GM19023 (cell line): ENCODE measurements at regions not wholly inside any gene's neighbourhood (a gene's known extent, or its start where the extent isn't known, plus 50 kb on each side); places are given as distances from the start of the nearest gene placed in this dataset.
"Not testable (repeated sequence)": the region's sequence is repeated elsewhere in the genome, so short reads cannot be mapped to it uniquely, and the experiment has no call there.

Source experiments
- ATAC-seq: cut with Tn5 transposase; IDR thresholded peaks from one replicate; pipeline ENCODE4 v1.9.1; 2021; ENCODE audit warnings: mild to moderate bottlenecking, moderate library complexity; ENCODE audit not compliant: unreplicated experiment

DNA sequence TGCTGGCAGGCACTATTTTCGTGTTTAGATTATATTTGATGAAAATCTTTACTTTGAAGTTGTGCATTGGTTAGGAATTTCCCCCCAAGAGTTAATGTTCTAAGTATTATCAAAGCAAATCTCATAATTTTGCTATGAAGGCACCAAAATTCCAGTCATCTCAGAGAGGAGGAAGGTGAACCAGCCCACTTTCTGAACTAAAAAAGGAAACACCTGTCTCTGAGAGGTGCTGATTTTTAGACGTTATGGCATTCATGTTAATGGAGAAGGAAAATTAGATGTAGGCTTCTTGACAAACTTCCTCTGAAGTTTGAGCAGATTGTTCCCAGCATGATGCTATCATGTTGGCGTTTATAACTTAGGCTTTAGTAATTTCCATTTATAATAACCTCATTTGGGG, 432.9 kb upstream of the ACTBL2 start:
- ATAC-seq = no peak

DNA sequence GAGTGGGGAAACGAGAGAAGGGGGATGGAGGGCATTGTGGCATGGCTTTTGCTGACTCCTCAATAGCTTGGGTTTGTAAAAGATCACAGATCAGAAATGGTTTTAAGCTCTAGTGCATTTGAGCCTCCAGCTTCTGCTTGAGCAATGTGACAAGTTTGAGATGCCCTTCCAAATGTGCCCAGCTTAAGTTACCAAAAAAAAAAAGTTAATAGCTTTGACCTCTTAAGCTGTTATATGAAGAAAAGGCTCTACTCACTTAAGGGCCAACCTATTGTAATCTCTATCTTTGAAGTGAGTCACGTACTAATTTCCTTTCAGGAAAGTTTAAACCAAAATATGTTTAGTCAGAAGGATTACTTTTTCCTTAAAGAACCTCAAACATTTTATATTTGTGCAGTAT, 428.8 kb upstream of the ACTBL2 start:
- ATAC-seq = no peak

DNA sequence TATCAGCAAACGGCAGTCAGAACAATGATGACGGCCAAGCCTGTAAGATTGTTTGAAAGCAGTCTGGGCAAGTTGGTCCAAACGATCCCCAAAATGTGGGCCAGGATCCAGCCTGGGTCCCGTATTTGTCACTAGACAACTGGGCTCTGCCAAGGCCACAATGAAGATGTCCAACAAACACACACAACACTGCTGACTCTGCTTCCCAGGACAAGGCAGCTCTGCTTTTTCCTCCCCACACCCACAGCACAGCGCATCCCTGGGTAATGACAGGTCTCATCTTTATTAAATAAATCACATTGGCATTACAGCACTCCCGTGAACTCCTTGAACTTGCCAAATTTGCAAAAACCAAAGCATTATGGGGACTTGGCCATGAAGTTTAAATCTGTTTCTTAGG, 424.1 kb upstream of the ACTBL2 start:
- ATAC-seq = no peak

DNA sequence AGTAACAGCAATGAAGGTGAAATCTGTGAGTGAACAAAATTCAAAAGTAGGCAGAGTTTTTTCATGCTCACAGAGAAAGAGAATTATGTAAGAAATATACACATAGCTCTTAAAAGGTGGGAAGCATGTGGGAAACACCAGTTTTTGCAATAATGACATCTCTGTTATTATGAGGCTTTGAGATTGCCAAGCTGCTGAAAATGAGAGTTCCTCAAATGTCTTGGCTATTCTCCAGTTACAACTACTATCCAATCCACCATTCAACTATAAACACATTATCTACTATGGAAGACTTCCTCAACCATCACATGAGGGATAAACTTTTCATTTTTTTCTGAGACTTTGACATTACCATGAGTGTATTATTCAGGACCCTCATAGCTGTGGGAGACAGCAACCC, 420.8 kb upstream of the ACTBL2 start:
- ATAC-seq = no peak

DNA sequence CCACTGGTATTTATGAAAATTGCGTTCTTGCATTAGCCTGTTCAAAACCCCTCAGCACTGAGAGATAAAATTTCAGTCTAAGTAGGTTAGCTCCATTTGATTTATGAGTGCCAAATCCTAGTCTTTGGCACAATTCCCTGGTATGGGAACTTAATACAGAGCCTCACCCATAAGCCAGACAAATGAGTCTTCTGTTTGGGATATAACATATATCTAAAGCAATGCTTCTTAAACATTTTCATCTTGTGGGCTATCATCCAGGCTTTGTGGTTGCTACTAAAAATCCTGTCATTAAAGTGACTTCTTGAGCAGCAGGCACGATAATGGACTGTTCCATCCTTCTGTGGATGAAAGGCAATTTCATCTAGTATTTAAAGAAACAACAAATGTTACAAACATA, 419.5 kb upstream of the ACTBL2 start:
- ATAC-seq = no peak

DNA sequence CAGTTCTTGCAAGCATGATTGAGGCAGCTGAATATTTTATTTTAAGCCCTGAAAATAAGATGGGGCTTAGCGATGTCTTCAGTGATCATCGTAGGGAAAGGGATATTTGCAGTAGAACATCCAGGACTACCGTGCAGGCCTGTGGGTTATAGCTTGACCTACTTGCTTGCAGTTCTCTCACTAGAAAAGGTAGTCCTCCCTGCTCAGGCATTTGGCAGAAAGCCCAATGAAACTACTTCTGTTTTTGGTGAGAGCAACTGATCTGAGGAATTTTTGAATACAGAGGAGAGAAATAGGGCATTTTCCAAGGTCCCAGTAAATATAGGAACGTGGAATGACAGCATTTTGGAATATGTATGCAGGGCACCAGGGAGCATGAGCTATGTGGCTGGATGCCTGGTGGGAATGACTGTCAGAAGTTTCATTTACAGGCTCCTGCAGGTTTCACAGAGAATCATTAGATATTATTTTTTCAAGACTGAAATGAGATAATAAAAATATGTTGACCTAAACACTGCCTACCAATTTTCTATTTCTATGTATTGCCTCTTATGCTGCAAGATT, 417.9 kb upstream of the ACTBL2 start:
- ATAC-seq = no peak

DNA sequence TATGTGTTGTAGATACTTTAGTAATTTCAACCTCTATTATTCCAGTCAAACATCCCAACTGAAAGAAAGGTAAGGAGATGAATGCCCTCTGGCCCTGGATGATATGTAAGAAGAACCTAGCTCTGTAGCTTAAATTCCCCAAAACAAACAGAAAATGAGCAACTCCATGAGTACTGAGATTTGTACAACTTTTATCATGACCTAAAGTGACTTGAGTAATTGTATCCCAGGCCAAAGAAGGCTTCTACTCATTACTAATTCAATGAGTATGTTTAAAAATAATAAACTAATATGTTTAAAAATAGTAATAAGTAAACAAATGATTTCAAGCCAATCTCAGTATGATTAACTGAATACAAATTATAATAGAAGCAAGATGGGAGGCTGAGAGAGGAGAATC, 414.0 kb upstream of the ACTBL2 start:
- no peak for ATAC-seq

DNA sequence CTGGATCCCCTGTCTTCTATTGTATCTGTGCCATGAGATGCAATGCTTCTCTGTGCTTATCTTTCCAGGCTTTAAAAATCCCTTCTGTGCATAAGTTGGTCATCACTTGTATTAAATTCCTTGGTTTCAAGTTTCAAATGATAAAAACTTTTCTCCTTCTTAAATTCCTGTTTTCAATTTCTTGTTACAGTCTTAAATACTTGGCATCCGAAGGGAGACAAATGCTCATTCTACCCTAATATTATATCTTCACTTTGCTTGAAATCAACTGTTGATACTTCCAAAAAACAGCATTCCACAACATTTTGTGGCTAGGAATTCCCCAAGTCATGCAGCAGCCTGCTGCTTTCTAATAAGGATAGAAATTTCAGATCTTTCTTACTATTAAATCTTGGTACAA, 413.2 kb upstream of the ACTBL2 start:
- ATAC-seq = no peak

DNA sequence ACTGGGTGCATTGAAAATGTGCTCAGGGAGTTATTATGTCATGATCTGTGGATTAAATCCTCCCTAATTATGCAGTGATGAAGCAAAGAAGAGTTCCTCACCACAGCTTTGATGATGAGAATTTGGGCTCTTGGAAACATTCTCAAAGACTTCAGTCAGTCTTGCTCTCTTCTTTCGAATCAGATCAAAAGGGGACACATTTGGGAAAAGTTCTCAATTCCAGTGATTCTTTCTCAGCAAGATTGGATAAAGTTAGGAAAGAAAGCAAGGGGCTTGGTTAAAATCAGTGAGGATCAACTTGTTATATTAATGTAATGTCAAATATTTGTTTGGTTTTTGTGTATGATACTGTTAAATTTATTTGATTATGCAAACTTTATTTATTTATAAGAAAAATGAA, 411.3 kb upstream of the ACTBL2 start:
- no peak for ATAC-seq

DNA sequence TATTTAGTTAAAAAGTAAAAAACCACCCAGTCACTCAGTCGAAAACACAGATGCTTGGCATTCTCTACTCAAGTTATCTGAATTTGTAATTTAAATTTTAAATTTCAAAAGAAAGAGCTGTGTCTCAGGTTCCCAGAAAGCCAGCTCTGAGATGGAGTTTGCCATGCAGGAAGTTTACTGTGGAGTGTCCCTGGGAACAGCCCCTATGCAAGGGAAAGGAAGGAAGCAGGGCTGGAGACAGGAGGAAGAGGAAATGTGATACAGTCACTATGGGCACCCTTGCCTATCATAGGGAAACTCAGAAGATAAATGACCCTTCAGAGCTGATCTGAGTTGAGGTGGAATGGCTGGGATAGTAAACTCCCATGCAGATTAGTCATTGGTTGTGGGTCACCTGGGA, 408.8 kb upstream of the ACTBL2 start:
- no peak for ATAC-seq

DNA sequence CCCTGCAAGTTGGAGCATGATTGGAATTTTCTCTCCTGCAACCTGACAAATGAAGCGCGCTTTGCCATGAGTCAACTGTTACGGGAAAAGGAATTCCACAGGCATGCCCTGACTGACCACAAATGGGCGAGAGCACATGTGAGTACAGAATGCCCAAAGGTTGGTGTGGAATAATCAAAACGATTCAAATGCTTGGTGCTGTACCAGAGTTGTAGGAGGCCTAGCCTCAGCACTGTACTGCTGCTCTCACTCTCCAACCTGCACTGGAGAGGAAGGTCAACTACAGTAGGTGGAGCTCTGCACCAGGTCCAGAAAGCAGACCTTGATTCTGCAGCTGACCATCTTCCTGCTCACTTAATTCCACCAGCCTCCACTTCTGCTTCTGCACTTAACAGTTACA, 406.9 kb upstream of the ACTBL2 start:
- ATAC-seq = no peak

DNA sequence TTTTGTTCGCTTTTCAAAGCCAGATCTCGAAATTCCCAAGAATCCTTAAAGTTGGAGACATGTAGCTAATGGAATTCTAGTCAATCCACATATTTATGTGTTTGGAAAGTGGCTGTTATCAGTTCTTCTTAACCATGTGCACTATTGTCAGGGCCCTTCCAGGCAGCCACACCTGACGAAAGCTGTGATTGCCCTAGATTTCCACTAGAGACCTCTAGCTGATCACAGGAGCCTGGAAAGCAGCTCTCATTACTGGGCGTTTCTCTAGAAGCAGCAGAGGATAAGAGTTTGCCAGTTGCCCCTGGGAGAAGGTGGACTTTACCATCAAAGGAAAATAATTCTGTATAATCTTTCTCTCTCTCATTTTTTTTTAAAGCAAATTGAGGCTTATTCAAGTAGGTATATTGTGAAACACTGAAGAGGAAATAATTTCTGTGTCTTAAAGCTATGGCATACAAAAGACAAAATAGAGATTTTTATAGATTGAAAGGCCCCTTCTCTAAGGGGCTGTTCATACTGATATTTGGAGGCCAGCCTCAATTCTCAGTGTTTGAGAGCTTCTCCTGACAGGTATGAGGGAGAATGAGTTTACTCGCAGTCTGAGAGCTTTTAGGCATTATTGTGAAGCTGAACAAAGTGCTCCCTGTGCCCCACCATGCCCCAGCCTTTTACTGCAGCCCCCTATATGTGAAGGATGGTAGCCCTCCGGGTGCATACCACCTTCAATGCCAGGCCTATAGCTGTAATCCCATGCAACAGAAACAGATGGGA, 405.4 kb upstream of the ACTBL2 start:
- ATAC-seq = no peak

DNA sequence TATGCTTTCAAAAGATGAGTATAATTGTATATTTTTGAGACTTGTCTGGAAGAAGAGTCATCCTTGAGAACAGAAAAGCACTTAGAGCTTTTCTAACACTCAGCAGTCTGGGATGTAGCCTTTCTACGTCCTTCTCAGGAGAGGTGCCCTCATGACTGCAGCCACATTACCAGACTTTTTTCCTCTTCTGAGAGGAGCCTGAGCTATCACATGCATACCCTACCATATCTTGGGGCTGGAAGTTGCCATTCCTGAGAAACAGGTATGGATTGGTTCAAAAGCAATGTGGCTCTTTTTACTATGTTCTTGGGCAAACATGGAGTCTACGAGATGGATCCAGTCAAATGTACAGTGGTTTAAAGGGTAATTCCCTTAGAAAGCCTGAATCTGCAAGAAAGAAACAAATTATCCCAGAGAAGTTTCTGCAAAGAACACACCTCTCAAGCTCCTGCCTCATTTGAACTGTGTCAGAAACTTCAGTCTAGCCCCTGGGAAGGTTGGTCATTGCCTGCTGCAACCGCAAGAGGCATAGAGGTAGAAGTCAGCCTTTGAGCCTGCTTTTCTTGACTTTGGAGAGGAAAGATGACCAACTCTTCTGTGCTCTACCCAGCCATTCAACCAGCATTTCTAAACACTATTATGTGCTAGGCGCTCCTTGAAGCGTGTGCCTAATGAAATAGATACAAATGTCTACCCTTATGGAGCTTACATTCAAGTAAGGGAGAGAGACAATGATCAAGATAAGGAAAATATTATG, 401.9 kb upstream of the ACTBL2 start:
- ATAC-seq = no peak

DNA sequence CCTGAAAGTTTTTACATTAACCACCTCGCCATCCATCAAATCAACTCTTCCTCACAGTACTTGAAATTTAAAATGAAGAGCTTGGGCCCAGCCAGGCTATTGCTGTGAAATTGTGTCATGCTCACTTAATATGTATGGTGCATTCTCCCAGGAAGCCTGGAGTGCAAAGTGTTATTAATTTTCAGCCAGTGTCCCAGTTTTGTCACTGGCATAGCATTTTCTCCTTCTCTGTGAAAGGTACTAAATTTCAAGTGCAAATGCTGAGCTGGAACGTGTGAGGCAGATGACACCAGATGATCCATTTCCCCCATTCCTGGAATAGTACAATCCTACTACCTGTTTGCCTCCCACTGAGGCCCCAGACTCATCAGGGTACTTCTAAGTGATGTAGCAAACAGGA, 397.6 kb upstream of the ACTBL2 start:
- no peak for ATAC-seq

DNA sequence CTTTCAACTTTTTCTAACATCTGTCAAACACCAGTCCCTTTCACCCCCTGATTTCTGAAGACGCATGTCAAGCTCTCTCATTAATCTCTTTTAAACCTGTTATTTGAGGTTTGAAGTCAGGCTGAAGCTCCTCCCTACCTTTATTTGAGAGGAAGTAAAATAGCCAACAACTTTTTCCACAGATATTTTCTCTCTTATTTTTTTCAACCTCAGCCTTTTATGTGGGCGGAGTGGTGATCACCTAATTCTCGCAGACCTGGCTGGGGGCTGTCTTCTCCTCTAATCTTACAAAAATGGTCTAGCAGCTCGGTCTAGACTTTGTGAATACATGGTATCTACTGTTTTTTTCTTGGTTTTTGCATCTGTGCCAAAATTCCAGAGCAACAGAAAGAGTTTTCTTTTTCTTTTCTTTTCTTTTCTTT, 395.7 kb upstream of the ACTBL2 start:
- no peak for ATAC-seq

DNA sequence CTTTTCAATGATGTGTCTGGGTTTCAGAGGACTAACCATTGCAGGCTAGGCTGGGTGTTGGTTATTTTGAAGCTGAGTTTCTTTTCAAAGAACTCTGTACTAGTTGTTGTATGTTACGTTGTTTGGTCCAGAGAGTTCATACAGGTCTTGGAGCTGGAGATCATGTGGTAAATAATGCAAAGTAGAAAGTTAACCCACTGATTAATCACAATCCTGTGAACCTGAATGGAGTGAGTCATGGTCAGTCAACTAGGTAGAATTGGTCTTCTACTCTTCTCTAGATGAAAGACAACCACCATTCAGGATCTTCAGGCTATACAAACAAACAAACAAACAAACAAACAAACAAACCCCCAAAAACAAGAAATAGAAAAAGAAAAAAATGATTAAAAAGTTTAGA, 388.9 kb upstream of the ACTBL2 start:
- no peak for ATAC-seq

DNA sequence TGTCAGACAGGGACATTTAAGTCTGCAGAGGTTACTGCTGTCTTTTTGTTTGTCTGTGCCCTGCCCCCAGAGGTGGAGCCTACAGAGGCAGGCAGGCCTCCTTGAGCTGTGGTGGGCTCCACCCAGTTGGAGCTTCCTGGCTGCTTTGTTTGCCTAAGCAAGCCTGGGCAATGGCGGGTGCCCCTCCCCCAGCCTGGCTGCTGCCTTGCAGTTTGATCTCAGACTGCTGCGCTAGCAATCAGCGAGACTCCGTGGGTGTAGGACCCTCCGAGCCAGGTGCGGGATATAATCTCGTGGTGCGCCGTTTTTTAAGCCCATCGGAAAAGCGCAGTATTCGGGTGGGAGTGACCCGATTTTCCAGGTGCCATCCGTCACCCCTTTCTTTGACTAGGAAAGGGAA, 387.7 kb upstream of the ACTBL2 start:
- ATAC-seq = not testable (repeated sequence)

DNA sequence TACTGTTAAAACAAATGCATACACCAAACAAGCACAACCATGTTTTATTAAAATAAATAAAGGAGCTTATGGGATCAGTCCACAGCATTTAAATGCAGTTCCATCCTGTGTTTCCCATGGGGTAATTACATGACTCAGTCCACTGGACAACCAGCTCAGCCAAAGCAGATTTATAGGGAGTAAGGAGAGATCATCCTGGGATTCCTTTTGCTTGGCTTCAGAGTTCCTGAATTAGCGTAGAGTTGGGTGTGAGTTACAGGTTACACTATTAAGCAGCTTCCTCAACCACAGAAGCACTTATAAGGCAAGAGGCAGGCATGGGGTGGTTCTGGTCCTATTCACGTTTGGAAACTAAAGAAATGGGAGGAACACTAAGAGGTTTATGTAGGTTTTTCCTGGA, 381.1 kb upstream of the ACTBL2 start:
- no peak for ATAC-seq

DNA sequence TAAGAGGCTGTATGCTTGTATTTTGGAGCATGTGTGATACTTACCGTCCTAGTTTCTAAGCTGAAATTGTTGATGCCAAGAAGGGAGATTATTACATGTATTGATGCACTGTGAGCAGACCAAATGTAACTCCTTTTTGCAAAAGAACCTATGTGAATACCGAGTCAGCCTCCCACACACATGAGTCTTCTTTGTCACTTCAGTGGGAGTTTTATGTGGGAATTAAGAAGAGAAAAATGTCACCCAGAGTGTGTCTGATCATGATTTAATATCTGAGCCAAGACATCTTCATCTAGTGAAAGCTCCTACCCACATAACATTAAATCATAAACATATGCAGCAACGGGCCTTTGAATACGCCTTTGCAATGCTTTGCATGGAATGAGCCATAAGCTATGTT, 380.3 kb upstream of the ACTBL2 start:
- ATAC-seq = no peak

DNA sequence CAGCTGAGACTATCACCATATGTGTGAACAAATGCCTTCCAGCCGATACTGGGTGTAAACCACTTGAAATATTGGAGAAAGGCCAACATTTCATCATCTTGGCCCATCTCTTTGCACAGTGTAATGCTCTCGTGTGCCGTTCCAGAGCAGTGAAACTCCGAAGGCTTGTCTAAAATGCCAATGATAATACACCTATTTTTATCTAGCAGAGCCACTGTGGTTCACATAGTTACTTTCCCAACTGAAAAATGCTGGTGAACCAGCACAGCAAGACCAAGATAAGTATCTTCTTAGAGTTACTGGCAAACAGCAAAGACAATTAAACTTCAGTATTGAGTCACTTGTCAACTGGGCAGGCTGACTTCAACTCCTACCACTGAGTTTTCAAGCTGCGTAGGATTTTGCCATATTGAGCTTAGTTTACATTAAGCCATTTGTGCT, 379.9 kb upstream of the ACTBL2 start:
- no peak for ATAC-seq

DNA sequence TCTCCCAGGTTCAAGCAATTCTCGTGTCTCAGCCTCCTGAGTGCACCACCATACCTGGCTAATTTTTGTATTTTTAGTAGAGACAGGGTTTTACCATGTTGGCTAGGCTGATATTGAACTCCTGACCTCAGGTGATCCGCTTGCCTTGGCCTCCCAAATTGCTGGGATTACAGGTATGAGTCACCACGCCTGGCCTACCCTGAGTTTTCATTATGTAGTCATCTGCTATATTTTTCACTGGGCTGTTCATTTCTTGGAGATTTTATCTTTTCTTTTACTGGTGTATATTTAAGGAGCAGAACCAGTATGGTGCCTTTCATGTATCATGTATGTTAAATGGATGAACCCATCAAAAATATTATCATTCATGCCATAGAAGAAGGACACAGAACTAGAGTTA, 377.0 kb upstream of the ACTBL2 start:
- ATAC-seq = no peak

DNA sequence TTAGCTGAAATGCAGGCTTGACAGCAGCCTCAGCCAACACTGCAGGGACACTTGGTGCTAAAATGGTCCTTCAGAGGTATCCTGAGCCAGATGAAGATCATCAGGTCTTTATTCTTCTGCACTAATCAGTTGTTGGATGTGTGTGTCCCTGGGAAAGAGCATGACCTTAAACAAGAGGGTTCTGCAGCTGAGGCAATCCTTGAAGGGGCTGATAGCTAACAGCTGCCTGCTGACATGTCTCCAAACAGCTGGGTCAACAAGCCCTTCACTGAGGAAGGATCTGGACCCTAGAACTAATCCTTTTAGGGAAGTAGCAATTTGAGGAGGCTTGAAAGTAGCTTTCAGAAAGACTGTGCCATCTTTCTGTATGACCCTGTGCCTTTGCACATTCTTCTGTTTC, 376.3 kb upstream of the ACTBL2 start:
- ATAC-seq = no peak
